ENCODE measurements at regions not wholly inside any gene's neighbourhood (a gene's known extent, or its start where the extent isn't known, plus 50 kb on each side); places are given as distances from the start of the nearest gene placed in this dataset.
"Not testable (repeated sequence)": the region's sequence is repeated elsewhere in the genome, so short reads cannot be mapped to it uniquely, and the experiment has no call there.

DNA sequence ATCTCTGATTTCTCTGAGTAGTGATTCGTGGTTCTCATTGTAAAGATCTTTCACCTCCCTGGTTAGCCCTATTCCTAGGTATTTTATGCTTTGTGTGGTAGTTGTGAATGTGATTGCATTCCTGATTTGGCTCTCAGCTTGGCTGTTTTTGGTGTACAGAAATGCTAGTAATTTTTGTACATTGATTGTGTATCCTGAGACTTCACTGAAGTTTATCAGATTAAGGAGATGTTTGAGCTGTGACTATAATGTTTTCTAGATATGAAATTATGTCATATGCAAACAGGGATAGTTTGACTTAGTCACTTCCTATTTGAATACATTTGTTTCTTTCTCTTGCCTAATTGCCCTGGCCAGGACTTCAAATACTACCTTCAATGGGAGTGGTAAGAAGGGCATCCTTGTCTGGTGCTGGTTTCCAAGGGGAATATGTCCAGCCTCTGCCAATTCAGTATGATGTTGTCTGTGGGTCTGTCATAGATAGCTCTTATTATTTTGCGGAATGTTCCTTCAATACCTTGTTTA, 251.9 kb upstream of the ZNF804A start:
- no peaks in the 10 kb centered on the region for H3K27me3 Mint-ChIP-seq
- peaks cover 3% of the 10 kb centered on the region for H3K36me3 Mint-ChIP-seq (ENCODE audit: low read depth)
- intact Hi-C loops (cut with micrococcal nuclease): no loop called here
- peaks cover 10% of the 10 kb centered on the region for H3K9me3 Mint-ChIP-seq
- DNase-seq: no peak
- peaks cover 9% of the 10 kb centered on the region for H3K4me1 Mint-ChIP-seq
- no peak overlapping the region for H3K4me3 Mint-ChIP-seq
- H3K27ac Mint-ChIP-seq: no peak overlapping the region

DNA sequence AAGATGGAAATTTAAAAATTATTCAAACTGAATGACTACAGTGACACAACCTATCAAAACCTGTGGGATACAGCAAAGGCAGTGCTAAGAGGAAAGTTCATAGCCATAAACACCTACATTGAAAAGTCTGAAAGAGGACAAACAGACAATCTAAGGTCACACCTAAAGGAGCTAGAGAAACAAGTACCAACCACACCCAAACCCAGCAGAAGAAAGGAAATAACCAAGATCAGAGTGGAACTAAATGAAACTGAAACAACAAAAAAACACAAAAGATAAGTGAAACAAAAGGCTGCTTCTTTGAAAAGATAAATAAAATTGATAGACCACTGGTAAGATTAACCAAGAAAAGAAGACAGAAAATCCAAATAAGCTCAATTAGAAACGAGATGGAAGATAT, 247.2 kb upstream of the ZNF804A start:
- Mint-ChIP-seq H3K27me3 (no peaks in the 10 kb centered on the region), H3K4me1 (peaks cover 11% of the 10 kb centered on the region), H3K4me3 (peak overlapping the region; percentile 60), H3K27ac (peak overlapping the region; percentile 22), H3K36me3 (ENCODE audit: low read depth) (peaks cover 3% of the 10 kb centered on the region), H3K9me3 (peaks cover 10% of the 10 kb centered on the region)
- DNase-seq: no peak
- intact Hi-C loops (cut with micrococcal nuclease): no loop called here

DNA sequence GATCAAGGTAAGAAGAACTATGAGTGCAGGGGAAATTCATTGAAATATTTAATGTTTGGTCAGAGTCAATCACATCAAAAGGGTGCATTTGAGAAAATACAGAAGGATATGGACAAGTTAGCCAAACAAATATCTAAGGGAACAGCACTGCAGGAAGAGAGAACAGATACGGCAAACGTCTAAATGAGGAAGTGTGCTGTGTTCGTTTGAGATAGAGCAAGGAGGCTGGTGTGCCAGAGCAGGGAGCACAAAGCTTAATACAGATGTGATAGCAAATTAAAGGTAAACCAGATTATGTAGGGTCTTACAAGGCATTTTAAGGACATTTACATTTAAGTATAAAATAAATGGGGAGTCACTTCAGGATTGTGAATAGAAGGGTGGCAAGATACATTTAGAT, 241.3 kb upstream of the ZNF804A start:
- intact Hi-C loops (cut with micrococcal nuclease): no loop called here

DNA sequence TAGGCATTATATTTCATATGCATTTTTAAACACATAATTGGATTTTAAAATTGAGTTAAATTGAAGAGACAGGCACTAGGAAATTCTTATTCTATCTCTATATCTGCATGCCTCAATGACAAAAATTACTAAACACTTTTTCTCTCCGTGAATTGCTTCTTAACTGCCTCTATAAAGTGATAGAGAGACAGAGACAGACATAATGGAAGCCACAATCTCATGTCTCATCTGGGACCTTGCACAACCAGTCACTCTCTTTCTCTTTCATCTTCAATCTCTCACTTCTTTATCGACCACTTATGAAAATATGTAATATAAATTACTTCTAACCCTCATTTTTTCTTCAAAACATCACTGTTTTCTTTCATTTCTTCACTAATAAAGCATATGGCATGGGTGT, 238.9 kb upstream of the ZNF804A start:
- Mint-ChIP-seq H3K4me3 (no peak overlapping the region), H3K27ac (no peak overlapping the region), H3K9me3 (no peaks in the 10 kb centered on the region)

More for the DNA sequence above, 241.3 kb upstream of the ZNF804A start:
- Mint-ChIP-seq H3K4me3 (no peak overlapping the region), H3K27ac (no peak overlapping the region), H3K4me1 (no peaks in the 10 kb centered on the region), H3K9me3 (no peaks in the 10 kb centered on the region), H3K36me3 (ENCODE audit: low read depth) (no peaks in the 10 kb centered on the region), H3K27me3 (no peaks in the 10 kb centered on the region)
- DNase-seq: no peak

DNA sequence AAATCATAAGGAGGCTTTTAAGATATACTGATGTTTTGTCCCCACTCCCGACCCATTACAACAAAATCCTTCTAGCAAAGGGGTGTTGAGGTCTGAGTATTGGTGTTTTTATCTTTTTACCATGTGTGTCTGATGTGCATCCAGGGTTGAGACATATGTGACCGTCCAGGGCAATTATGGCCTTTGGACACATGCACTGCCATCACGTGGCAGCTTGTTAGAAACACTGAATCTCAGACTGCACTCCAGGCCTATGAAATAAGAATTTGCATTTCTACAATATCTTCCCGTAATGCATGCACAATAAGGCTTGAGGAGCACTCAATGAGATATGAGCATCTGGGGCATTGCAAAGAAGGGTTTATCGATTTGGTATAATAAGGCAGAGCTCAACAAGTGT, 235.1 kb upstream of the ZNF804A start:
- H3K4me1 Mint-ChIP-seq: no peaks in the 10 kb centered on the region
- H3K27me3 Mint-ChIP-seq: no peaks in the 10 kb centered on the region
- DNase-seq: no peak
- H3K27ac Mint-ChIP-seq: no peak overlapping the region
- intact Hi-C loops (cut with micrococcal nuclease): no loop called here
- no peaks in the 10 kb centered on the region for H3K9me3 Mint-ChIP-seq
- no peak overlapping the region for H3K4me3 Mint-ChIP-seq
- H3K36me3 Mint-ChIP-seq (ENCODE audit: low read depth): no peaks in the 10 kb centered on the region

More for the DNA sequence above, 238.9 kb upstream of the ZNF804A start:
- intact Hi-C loops (cut with micrococcal nuclease): no loop called here
- Mint-ChIP-seq H3K4me1 (no peaks in the 10 kb centered on the region), H3K27me3 (no peaks in the 10 kb centered on the region), H3K36me3 (ENCODE audit: low read depth) (no peaks in the 10 kb centered on the region)
- no peak for DNase-seq

DNA sequence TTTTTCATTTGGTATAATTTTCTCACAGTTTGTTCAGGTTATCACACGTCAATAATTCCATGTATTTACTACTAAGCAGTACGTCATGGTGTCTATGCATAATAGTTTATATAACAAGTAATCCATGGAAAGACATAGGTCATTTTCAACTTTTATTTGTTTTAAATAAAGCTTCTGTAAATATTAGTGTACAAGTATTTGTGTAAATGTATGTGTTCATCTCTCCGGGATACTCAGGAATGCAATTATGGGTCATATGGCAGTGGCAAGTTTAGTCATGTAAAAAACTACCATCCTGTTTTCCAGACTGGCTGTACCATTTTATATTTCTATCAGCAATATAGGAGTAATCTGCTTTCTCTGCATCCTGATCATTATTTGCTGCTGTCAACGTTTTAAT, 231.1 kb upstream of the ZNF804A start:
- Mint-ChIP-seq H3K4me1 (no peaks in the 10 kb centered on the region), H3K27ac (no peak overlapping the region), H3K9me3 (no peaks in the 10 kb centered on the region), H3K27me3 (no peaks in the 10 kb centered on the region), H3K36me3 (ENCODE audit: low read depth) (no peaks in the 10 kb centered on the region), H3K4me3 (no peak overlapping the region)
- DNase-seq: no peak
- intact Hi-C loops (cut with micrococcal nuclease): no loop called here

DNA sequence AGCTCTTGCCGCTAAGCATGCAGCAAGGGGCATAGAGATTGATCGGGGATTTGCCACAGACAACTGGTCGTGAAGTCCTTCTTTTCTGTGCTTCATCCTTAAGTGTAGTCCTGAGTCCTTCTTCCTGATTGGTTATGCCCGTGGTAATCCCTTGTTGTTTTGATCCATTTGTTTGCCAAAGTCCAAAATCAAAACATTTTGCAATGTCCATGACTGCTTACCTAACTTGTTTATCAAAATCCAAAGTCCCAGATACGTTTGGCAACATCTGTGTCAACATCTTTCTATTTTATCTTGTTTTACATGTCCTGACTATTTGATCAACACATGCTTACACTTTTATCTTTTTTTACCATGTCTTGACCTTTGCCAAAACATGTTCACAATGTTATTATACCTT, 229.0 kb upstream of the ZNF804A start:
- Mint-ChIP-seq H3K4me3 (no peak overlapping the region), H3K27me3 (no peaks in the 10 kb centered on the region), H3K27ac (no peak overlapping the region), H3K9me3 (no peaks in the 10 kb centered on the region), H3K36me3 (ENCODE audit: low read depth) (no peaks in the 10 kb centered on the region), H3K4me1 (no peaks in the 10 kb centered on the region)
- DNase-seq: no peak
- intact Hi-C loops (cut with micrococcal nuclease): no loop called here

DNA sequence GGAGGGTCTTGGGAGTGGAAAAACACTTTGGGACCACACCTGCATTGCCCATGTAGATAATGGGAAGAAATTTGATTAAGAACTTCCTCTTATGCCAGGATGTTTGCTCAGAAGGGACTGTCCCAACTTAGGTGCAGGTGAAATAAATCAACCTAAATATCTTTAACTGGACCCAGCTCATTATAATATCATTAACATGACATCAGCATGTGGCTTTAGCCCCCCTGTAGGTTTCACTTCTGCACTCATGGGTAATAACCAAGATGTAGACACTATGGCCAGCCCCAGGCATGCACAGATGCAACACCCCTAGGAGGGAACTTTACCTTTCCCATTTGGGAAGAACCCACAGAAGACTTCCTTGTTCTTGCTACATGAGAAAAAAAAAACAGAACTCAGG, 227.4 kb upstream of the ZNF804A start:
- DNase-seq: no peak
- intact Hi-C loops (cut with micrococcal nuclease): no loop called here
- H3K36me3 Mint-ChIP-seq (ENCODE audit: low read depth): no peaks in the 10 kb centered on the region
- H3K4me1 Mint-ChIP-seq: no peaks in the 10 kb centered on the region
- H3K27me3 Mint-ChIP-seq: no peaks in the 10 kb centered on the region
- no peaks in the 10 kb centered on the region for H3K9me3 Mint-ChIP-seq
- H3K27ac Mint-ChIP-seq: no peak overlapping the region
- no peak overlapping the region for H3K4me3 Mint-ChIP-seq

DNA sequence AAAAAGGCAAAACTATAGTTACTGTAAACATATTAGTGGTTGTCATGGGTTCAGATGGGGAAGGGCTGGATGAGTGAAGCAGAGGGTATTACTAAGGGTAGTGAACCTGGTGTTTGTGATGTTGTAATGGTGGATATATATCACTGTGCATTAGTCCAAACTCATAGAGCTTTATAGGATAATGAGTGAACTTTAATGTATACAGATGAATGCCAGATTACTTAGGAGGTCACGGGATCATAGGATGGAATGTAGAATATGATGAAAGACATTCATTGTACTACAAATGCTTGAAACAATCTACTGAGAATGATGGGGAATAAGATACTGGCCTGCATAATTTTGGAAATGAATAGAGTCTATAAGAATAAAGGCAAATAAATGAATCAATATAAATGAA, 226.7 kb upstream of the ZNF804A start:
- H3K9me3 Mint-ChIP-seq: no peaks in the 10 kb centered on the region
- H3K27me3 Mint-ChIP-seq: no peaks in the 10 kb centered on the region
- DNase-seq: no peak
- H3K4me1 Mint-ChIP-seq: no peaks in the 10 kb centered on the region
- H3K36me3 Mint-ChIP-seq (ENCODE audit: low read depth): no peaks in the 10 kb centered on the region
- intact Hi-C loops (cut with micrococcal nuclease): no loop called here
- H3K27ac Mint-ChIP-seq: no peak overlapping the region
- no peak overlapping the region for H3K4me3 Mint-ChIP-seq

DNA sequence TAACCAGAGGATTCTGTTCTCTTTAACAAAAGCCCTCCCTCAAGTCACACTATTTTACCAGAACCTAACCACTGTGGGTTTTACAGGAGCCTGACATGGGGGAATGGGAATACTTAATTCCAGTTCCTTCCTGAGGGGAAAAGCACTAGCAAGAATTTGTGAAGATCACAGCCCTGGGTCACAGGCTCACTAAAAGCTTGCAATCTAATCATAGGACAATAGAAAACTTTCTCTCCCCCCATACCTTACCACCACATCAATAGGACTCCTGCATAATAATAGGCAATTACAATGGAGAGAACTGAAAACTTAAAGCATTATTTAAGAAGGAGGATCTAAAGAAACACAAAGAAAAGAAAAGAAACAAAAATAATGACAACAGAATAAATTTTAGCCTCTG, 225.8 kb upstream of the ZNF804A start:
- intact Hi-C loops (cut with micrococcal nuclease): no loop called here
- no peak overlapping the region for H3K4me3 Mint-ChIP-seq

DNA sequence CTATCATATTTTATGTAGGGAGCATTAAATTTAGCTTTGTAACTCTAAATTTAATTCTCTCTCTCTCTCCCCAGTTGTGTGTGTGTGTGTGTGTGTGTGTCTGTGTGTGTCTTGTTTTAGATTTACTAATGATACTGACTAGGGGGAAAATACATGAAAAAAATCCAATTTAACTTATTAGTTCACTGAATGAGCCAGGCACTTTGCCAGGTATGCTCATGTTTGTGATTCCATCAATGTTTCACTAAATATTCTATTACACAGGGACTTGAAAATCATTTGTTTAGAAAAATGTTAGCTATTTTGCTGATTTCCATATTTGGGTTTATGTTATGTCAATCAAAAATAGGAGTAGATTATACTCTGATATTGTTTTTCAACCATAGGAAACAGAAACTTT, 203.7 kb upstream of the ZNF804A start:
- Mint-ChIP-seq H3K36me3 (ENCODE audit: low read depth) (no peaks in the 10 kb centered on the region), H3K4me3 (no peak overlapping the region), H3K4me1 (no peaks in the 10 kb centered on the region), H3K9me3 (no peaks in the 10 kb centered on the region), H3K27ac (no peak overlapping the region), H3K27me3 (no peaks in the 10 kb centered on the region)
- DNase-seq: no peak
- intact Hi-C loops (cut with micrococcal nuclease): no loop called here

More for the DNA sequence above, 225.8 kb upstream of the ZNF804A start:
- Mint-ChIP-seq H3K9me3 (no peaks in the 10 kb centered on the region), H3K27ac (no peak overlapping the region), H3K27me3 (no peaks in the 10 kb centered on the region), H3K36me3 (ENCODE audit: low read depth) (no peaks in the 10 kb centered on the region), H3K4me1 (no peaks in the 10 kb centered on the region)
- DNase-seq: no peak

DNA sequence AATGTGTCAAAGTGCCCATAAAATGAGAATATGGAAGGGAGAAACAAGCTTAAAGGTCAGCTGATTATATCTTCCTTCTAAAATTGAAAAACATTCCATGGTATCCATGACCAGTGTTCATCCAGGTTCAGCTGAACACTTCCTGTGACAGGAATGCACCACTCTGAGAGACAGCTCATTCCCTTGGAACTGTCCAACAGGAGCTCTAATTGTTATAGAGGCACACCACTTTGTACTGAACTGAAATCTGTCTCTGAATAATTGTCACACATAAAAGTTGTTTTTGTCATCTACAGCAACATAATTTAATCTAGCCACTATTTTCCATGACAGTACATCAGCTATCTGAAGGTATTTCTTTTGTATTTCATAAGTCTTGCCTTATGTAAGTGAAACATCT, 195.9 kb upstream of the ZNF804A start:
- intact Hi-C loops (cut with micrococcal nuclease): no loop called here

DNA sequence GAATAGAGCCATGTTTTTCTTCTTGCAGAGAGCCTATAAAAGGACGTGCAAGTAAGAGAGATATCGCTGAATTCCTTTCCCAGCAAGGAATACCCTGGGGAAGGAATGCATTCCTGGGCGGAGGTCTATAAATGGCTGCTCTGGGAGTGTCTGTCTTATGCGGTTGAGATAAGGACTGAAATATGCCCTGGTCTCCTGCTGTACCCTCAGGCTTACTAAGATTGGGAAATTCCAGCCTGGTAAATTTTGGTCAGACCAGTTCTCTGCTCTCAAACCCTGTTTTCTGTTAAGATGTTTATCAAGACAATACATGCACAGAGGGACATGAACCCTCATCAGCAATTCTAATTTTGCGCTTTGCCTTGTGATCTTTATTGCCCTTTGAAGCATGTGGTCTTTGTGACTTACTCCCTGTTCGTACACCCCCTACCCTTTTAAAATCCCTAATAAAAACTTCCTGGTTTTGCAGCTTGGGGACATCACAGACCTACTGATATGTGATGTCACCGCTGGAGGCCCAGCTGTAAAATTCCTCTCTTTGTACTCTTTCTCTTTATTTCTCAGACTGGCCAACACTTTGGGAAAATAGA, 191.2 kb upstream of the ZNF804A start:
- H3K27ac Mint-ChIP-seq; H3K9me3 Mint-ChIP-seq; H3K4me3 Mint-ChIP-seq; H3K4me1 Mint-ChIP-seq; H3K27me3 Mint-ChIP-seq; H3K36me3 Mint-ChIP-seq (ENCODE audit: low read depth); intact Hi-C loops (cut with micrococcal nuclease); DNase-seq: not testable (repeated sequence)

More for the DNA sequence above, 195.9 kb upstream of the ZNF804A start:
- Mint-ChIP-seq H3K9me3 (no peaks in the 10 kb centered on the region), H3K36me3 (ENCODE audit: low read depth) (no peaks in the 10 kb centered on the region), H3K27me3 (no peaks in the 10 kb centered on the region), H3K27ac (no peak overlapping the region), H3K4me3 (no peak overlapping the region), H3K4me1 (no peaks in the 10 kb centered on the region)
- DNase-seq: no peak

DNA sequence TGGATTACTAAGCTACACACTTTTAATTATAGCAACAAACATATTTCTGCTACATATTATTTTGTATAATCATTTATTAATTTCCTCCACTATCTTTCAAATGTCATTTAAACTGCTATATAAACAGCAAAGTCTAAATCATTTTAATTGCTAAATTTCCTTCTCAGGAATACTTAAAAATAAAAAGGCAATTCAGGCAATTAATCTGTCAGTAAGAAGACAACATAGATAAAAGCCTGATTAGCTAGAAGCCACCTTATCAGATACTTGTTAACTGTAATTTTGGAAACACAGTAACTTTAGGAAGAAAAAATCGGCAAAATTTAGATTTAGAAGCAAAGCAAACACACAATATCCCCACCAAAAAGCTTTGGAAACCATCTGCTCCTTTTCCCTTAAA, 188.2 kb upstream of the ZNF804A start:
- Mint-ChIP-seq H3K27me3 (no peaks in the 10 kb centered on the region), H3K36me3 (ENCODE audit: low read depth) (no peaks in the 10 kb centered on the region), H3K9me3 (peaks cover 8% of the 10 kb centered on the region), H3K4me1 (no peaks in the 10 kb centered on the region), H3K4me3 (no peak overlapping the region), H3K27ac (no peak overlapping the region)
- intact Hi-C loops (cut with micrococcal nuclease): no loop called here
- no peak for DNase-seq

DNA sequence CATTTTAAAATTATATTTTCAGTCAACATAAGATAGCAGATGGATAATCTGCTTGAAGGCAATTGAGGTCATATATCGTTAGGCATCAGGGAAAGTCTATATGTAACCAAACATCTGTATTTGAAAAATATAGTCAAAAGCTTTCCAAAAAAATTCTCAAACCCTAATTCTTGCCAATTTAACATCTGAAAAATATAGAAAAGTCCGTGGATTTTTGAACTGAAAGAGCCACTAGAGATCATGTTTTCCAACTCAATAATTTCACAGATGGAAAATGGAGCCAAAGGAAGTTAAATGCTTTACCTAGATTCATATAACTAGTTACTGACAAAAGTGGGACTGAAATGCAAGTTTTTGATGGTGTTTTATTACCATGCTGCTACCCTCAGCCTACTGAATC, 185.1 kb upstream of the ZNF804A start:
- Mint-ChIP-seq H3K9me3 (peaks cover under 1% of the 10 kb centered on the region), H3K27ac (no peak overlapping the region), H3K36me3 (ENCODE audit: low read depth) (no peaks in the 10 kb centered on the region), H3K4me3 (no peak overlapping the region), H3K27me3 (no peaks in the 10 kb centered on the region), H3K4me1 (no peaks in the 10 kb centered on the region)
- intact Hi-C loops (cut with micrococcal nuclease): no loop called here
- no peak for DNase-seq

All from activated CD4-positive, alpha-beta T cell treated with anti-CD3 and anti-CD28 coated beads, Interleukin-2, amount 10 ng/mL, durations not matched to agents 24 days and 14 days (primary cell).